IPS-NIHi7 (cell line): ENCODE measurements at regions not wholly inside any gene's neighbourhood (a gene's known extent, or its start where the extent isn't known, plus 50 kb on each side); places are given as distances from the start of the nearest gene placed in this dataset.
"Not testable (repeated sequence)": the region's sequence is repeated elsewhere in the genome, so short reads cannot be mapped to it uniquely, and the experiment has no call there.

ENCODE experiments used
- DNase-seq: peaks from one replicate; pipeline ENCODE4 v3.0.0; 2012; ENCODE audit warnings: mixed read lengths; ENCODE audit errors: extremely low spot score

DNA sequence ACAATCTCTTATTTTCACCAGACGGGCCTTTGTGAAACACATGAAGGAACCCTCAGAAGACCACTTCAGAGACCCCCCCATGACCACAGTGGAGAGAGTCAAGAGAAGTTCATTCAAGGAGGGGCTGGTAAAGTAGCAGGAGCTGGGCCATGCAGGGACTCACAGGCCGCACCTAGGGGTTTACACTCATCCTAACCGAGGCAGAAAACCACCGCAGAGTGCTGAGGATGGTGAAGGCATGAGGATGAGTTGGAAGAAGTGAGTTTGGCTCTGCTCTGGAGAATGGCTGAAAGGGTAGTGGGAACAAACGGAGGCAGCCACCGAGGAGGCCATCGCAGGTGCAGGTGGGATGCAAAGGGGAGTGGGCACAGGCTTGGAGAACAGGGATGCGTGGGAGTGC is 1046.9 kb downstream of the UQCRFS1 start:
- no peak for DNase-seq

DNA sequence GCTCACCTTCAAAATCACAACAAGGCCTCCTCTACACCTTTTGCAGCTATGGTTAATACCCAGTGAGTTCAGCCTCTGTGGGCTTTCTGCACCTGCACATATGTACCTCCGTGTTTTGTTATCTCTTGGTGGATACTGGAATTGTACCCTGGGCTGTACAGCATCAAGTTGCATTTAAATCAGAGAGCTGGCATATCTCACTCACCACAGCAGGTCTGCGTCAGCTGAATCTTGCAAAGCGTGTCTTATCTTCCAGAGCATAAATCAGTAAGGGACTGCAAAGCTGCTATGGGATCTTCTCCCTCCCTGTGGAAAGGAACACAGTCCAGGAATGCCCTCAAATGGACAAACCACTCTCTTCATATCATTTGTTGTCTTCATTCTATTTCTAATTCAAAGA is 1048.7 kb downstream of the UQCRFS1 start:
- no peak for DNase-seq

DNA sequence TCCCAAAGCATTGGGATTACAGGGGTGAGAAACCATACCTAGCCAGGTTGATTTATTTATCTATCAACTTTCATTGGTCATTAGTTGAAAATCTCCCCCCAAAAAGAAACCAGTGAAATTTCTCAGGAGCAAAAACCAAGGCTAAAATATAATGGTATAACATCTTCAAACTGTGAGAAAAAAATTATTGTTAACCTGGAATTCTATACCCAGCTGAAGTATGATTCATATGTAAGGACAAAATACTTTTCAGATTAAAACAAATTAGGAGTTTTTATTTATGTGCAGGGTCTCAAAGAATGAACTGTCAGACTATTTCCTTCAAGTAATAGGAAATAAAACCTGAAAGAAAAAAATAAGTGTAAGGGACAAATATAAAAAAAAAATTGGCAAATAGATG is 1053.9 kb downstream of the UQCRFS1 start:
- no peak for DNase-seq

DNA sequence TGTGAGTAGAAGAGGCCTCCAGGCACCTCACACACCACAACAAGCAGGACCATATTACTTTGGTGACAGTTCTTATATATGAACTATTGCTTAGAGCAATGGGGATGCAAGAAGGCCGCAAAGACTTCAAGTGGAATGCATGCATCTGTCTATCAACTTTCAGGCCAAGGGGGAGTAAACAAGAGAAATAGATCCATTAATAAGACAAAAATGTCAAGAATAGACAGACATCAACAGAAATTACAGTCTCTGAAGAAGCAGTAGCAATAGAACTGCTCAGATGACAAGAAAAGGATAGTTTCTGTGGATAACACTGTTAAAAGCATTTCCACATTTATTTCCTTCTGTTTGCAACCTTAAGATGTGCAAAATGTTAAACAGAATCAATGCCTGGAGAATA is 1057.7 kb downstream of the UQCRFS1 start:
- DNase-seq, result no peak

DNA sequence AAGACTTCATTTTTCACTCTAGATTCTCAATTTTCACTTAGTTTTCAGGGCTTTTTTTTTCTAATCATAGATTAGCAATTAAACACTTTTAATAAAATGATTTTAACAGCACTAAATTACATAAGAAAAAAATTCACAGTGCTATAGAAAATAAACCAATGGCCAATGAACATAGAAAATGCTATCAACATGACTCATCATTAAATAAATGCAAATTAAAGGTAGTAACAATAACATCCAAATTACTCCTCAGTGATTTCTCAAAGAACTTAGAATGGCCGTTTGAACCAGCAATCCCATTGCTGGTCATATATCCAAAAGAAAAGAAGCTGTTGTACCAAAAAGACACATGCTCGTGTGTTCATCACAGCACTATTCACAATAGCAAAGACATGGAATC is 1058.9 kb downstream of the UQCRFS1 start:
- DNase-seq, result no peak

DNA sequence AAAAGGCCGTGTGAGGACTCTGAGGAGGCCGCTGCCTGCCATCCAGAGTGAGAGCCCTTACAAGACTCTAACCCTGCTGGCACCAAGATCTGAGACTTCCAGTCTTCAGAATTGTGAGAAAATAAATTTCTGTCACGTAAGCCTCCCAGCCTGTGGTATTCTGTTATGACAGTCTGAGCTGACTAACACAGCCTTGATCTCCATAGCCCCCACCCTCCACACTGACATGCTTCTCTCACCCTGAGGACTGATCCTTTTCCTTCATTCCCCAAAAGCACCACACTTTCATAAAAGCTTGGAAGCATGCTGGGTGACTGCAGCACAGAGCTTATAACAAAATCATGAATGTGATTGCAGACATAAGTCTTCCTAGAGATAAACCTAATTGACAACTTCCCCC is 1059.8 kb downstream of the UQCRFS1 start:
- DNase-seq, result no peak

DNA sequence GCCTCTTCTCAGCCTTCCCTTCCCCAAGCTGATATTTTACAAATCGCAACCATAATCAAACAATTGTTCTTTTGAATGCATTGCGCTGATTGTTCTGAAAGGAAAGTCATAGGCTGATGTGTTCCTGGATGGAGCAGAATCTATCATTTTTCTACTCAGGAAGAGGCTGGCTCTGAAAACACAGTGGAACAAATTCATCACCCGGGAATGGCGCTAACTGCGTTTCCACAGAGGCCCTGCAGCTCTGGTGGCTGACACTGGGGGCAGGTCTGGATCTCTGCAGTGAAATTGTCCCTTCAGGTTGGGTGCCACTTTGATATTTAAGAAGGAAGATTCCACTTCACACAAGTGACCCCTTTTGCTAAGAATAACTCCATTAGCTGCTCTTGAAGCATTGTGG is 1060.8 kb downstream of the UQCRFS1 start:
- DNase-seq, result no peak

DNA sequence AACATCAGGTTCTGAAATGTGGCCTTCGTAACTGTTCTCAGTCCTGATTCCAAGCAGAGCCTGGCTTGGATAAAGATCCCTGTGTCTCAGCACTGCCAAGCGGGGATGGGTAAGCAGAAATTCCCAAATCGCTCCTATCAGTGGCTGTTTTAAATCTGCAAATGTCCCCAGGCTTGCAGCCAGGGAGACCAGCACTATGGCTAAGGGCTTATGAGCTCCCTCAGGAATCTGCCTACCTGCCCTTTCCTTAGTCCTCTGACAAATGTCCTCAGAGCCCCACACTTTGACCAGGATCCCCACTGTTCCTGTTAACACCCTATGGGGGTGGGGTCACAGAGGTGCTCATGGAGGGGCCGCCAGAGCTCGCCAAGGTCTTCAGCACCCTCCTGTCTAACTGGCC is 1062.8 kb downstream of the UQCRFS1 start:
- DNase-seq, result no peak

DNA sequence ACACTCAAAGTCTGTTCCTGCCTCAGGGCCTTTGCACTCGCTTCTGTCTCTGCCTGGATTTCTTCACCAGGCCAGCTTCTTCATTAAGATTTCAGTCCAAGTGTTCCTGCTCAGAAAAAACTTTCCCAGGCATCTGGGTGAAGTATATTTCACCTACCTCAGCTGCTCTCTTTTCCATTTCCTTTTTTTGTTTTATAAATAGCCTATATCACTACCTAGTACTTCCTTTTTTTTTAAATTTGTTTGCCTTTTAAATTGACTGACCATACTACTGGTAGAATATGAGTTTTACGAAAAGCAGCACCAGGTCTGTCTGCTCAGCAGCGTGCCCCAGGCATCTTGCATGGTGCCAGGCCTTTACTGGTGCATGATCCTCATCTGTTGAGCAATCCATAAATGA is 1064.4 kb downstream of the UQCRFS1 start:
- DNase-seq, result no peak

DNA sequence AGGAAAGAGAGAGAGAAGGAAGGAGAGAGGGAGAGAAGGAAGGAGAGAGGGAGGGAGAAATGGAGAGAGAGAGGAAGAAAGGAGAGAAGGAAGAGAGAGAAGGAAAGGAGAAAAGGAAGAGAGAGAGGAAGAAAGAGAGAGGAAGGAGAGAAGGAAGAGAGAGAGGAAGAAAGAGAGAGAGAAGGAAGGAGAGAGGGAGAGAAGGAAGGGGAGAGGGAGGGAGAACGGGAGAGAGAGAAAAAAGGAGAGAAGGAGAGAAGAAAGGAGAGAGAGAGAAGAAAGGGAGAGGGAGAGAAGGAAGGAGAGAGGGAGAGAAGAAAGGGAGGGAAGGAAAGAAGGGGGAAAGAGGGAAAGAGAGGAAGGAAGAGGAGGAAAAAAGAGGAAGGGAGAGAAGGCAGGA is 1070.7 kb downstream of the UQCRFS1 start:
- DNase-seq, result no peak

DNA sequence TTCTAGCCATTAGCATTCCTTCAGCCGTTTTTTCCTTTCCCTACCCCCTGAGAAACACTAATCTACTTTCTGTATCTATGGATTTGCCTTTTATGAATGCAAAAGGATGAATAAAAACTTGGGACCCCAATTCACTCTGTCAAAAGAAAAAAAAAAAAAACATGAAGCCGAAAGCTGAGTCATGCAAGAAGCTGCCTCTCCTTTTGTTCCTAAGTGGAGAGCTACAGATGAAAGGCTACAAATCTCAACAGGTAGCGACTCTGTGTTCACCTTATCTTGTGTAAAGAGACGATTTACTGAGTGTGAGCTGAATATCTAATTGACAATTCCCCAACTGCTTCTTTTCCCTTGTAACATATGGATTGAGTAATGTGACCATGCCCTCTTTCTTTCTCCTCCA is 1072.8 kb downstream of the UQCRFS1 start:
- no peak for DNase-seq

DNA sequence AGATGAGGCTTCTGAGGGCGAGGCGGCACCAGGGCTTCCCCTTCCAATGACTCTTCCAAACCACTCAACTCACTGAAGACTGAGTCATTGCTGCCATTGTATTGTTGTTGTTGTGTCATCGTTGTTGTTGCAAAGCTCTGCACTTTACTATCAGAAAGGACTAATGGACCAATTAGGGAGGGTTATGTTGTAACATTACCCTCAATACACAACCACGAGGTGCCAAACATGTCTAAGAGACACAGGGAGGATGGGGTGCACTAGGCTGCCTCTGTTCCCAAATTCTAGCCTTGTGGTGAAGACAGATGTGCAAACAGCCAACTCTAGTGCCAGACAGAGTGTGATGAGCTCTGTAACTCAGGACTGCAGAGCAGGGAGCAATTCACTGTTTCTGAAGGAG is 1075.2 kb downstream of the UQCRFS1 start:
- DNase-seq, result no peak

DNA sequence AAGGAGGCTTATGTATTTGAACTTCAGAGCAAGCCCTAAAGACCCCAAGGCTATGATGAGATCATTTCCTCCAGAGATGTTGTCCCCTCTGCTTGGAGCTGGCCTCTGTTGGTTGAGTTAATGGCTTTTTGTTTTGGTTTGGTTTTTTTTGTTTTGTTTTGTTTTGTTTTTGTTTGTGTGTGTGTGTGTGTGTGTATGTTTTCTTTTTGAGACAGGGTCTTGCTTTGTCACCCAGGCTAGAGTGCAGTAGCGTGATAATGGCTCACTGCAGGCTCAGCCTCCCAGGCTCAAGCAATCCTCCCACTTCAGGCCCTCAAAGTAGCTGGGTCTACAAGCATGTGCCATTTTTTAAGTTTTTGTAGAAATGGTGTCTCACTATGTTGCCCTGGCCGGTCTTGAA is 1076.2 kb downstream of the UQCRFS1 start:
- no peak for DNase-seq

DNA sequence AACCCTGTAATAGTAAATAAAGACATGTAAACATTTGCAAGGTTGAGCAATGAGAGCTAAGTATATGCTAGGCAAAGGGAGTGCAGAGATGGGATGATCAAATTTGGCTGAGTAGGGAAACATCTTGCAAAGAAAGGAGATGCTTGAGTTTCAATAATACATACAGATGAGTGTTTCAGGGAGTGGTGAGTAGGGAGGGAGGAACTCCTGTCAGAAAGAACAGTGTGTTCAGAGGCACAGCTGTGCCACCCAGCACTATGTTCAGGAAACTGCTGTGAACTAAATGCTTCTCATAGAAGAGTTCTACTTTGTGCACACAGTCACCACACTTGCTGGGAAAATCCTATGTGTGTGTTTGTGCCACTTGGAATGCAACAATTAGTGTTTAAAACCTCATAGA is 1077.1 kb downstream of the UQCRFS1 start:
- no peak for DNase-seq

DNA sequence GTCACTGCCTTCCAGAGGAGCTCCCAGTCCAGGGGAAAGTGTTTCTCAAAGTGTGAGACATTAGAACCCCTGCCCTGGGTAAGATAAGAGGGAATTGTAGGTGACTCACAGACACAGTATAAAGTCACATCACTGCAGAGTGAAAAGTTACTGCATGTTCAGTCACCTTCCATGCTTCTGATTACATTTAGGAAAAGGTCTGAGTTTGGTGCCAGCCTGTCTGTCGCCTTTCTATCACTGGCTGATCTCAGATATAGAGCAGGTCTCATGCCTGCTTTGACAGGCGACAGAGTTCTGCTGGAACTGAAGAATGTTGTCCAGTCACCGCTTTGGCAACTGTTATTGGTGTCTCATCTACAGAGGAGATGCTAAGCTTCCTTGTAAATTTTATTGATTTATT is 1078.6 kb downstream of the UQCRFS1 start:
- no peak for DNase-seq

DNA sequence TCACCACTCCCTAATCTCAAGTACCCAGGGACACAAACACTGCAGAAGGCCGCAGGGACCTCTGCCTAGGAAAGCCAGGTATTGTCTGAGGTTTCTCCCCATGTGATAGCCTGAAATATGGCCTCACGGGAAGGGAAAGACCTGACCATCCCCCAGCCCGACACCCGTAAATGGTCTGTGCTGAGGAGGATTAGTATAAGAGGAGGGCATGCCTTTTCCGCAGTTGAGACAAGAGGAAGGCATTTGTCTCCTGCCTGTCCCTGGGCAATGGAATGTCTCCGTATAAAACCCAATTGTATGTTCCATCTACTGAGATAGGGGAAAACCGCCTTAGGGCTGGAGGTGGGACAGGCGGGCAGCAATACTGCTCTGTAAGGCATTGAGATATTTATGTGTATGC is 1082.1 kb downstream of the UQCRFS1 start:
- not testable (repeated sequence) for DNase-seq

DNA sequence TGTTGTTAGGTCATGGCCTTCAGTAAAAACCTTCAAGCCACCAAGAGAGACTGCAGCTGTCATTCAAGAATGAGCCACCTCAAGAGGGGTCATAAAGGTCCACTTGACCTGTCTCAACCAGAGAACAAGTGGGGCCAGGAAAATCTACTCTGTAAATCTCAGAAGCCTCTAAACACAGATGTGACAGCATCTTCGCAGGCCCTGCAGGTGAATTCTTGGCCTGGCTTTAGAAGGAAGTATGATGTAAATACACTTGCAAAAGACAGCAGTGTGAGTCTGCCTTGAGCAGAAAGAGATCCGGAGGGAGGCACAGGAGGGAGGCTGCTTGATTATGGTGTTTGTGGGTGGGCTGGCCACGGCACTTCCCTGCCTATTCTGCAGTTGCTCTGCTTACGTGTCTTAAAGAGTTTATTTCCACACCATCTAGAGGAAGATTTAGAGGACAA is 1082.9 kb downstream of the UQCRFS1 start:
- DNase-seq, result peak; percentile 32

DNA sequence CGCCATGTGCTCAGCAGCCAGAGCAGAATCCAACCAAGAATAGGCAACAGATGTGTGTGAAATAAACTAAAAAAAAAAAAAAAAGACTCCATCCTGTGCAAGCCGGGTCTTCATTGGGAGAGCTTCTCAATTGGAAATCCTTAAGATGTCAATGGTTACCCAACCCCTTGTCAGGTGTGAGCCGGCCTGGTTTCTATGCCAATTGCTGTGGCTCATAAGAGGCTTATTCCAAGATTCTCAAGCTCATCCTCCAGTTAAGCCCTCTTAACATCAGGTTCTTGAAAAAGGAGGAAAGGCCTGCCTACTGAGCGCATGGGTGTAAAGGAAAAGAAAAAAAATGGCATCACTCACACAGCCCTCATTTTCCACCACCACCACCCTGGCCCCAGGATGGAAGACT is 1084.6 kb downstream of the UQCRFS1 start:
- no peak for DNase-seq

DNA sequence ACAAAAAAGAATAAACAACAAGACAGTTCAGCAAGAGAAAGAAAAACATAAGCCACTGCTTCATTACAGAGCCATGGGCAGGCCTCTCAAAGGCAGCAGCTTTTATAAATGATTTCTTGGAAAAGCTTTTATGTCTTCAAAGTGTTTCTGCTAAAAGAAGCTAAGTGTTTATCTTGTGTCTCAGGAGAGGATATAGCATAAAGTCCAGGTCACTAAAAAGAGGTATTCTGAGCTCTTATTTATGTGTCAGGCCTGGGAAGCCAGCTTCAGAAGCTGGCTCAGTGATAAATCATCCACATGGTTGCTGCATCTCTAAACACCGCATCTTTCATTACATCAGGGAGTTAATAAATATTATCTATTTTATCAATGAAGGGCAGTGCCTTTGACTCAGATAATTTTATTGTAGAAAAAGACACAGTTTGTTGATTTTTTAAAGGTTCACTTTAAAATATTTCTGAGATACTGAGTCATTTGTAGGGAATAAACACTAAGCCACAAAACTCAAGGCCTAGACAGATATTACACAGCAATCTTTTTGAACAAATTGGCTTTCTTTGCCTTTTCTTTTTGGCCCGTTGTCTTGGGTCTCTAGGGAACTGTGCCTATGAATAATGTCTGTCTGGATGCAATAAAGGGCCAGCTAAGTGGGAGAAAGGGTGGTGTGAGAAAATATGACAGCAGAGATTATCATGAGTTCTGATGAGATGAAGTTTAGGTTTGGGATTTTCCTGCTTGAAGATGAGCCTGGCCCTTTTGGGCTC is 1086.6 kb downstream of the UQCRFS1 start:
- no peak for DNase-seq

DNA sequence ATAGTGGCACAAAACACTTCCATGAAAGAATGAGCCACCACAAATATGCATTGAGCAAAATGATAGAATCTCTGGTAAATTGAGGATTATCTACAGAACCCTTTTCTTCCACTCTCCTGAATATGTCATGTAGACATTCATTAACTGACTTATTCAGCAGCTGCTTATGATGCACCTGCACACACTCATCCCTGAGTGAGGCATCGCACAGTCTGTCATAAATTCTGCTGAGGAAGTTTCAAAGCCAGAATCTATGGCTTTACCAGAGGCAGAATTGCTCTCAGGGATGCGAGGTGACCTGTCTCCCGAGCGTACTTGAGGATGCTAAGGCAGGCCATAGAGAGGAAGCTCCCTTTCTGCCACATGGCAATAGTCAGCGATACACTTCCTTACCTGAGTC is 1090.2 kb downstream of the UQCRFS1 start:
- no peak for DNase-seq

DNA sequence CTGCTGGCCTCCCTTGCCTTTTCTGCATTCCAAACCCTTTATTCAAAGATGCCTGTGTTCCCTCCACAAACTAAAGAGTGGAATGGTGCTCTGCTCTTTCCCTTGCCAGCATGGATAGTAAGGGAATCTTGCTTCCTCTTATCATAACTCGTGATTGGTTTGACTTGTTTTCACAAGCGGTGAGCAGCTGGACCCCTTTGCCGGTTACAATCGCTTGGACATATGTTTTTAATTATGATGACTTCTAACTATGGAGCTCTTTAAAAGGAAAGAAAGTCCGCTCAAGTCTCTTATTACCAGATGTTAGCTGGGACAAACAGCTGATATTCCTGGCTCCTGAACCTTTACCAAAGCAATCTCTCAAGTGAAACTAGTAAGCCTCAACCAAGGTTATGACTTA is 1094.7 kb downstream of the UQCRFS1 start:
- DNase-seq, result no peak

DNA sequence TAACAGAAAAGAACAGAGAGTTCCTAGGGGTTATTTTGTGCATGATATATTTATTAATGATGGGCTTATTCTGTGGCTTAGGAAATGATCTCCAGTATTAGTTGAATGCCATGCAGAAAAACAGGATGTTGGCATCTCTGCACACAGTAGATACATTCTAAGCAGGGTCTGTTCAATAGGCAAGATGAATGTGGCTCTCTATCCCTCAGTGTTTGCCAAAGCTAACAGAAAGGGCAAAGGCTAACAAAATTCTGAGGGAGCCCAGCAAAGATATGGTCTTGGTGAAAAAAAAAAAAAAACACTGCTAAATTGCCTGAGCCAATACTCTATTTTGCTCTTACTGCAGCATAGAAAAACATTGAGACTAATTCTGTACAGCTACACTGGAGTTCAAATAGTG is 1095.8 kb downstream of the UQCRFS1 start:
- no peak for DNase-seq

DNA sequence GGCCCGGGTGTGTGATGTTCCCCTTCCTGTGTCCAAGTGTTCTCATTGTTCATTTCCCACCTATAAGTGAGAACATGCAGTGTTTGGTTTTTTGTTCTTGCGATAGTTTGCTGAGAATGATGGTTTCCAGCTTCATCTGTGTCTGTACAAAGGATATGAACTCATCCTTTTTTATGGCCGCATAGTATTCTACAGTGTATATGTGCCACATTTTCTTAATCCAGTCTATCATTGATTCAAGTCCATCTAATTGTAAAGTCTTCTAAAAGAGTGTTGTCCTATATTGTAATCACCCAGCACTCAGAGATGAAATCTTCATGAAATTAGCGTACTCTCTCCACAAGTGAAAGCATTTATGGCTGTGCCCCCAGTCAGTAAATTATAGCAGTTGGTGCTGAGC is 1096.6 kb downstream of the UQCRFS1 start:
- DNase-seq, result not testable (repeated sequence)

DNA sequence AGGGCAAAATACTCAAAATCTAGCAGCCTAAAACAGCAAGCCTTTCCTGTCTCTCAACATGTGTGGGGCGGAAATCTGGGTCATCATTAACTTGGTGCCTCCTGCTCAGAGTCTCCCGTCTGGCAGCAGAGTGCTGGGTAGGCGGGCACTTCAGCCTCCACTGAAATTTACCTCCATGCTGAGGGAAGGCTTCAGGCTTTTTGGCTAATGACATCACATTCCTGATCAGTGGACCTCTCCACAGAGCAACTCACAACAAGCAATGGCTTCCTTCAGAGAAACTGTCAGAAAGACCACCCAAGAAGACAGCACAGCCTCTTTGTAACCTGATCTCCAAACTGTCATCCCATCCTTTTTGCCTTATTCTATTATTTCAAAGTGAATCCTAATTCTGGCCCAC is 1109.0 kb downstream of the UQCRFS1 start:
- peak; percentile 43 for DNase-seq
